GM21825 (cell line): ENCODE measurements at regions not wholly inside any gene's neighbourhood (a gene's known extent, or its start where the extent isn't known, plus 50 kb on each side); places are given as distances from the start of the nearest gene placed in this dataset.

Source experiments
- ATAC-seq: cut with Tn5 transposase; IDR thresholded peaks from one replicate; pipeline ENCODE4 v1.9.1; 2021; ENCODE audit warnings: mild to moderate bottlenecking, moderate library complexity; ENCODE audit not compliant: unreplicated experiment

GRCh38 chr1:57957576-57957975 lies 533.7 kb upstream of the DAB1 start:
- no peak for ATAC-seq

GRCh38 chr1:57951390-57951789 lies 527.5 kb upstream of the DAB1 start:
- no peak for ATAC-seq

GRCh38 chr1:57949168-57949567 lies 525.3 kb upstream of the DAB1 start:
- ATAC-seq = no peak

DNA sequence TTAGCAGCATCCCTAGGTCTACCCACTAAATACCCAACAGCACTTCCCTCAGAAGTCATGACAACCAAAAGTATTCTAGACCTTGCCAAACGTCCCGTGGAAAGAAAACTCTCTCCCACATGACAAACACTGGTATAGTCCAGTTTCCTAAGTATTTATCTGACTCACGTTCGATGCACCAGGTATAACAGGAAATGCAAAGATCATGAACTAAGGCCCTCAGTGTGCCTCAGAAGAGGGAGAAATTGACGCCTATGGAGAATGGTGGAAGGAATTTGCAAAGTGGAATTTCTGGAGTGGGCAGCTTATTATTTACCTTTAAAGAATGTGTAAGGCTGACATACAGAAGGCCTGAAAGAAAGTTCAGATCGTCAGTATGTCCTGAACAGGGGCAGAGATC lies 523.6 kb upstream of the DAB1 start:
- no peak for ATAC-seq

- ATAC-seq = no peak
These were observed 521.2 kb upstream of the DAB1 start for GRCh38 chr1:57945045-57945444.

- ATAC-seq = no peak
These were observed 519.5 kb upstream of the DAB1 start for GRCh38 chr1:57943365-57943764.

DNA sequence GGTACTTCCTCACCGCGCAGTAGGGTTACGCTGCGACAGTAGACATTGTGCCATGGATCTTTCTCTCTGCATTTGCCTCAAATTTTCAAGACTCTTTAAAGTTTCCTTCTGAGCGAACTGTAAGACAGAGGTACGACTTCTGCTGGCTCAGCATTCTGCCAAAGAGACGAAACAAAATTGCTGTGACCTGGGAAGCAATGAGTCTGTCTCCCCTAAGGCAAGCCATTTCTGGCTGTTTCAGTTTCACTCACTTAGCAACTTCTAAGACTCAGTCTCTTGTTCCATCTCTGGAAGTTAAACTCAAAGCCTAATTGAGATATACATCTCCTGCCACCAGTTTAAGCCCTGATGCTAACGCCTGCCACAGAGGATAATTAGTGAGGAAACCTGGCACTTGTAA lies 510.9 kb upstream of the DAB1 start:
- ATAC-seq = no peak

GRCh38 chr1:57927003-57927402 lies 503.1 kb upstream of the DAB1 start:
- ATAC-seq = no peak

GRCh38 chr1:57926025-57926552 lies 502.2 kb upstream of the DAB1 start:
- ATAC-seq = no peak

- ATAC-seq = no peak
These were observed 501.4 kb upstream of the DAB1 start for GRCh38 chr1:57925226-57925625.

DNA sequence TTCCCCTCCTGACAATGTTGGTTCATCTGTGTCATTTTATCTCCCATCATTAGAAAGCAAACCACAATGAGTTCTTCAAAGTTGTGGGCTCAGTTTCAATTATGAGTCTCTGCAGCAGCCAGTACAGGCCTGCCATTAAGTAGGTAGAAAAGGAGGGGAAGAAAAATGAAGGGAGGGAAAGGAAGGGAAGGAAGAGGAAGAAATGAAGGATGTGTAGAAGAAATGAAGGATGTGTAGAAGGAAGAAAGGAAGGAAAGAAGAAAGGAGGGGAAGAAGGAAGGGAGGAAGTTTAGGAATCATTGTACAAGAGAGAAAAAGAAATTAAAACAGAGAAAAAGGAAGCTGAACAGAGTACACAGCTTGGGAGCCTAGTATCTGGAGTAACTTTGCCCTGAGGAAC lies 498.3 kb upstream of the DAB1 start:
- no peak for ATAC-seq

- ATAC-seq = no peak
These were observed 492.2 kb upstream of the DAB1 start for GRCh38 chr1:57916041-57916440.

DNA sequence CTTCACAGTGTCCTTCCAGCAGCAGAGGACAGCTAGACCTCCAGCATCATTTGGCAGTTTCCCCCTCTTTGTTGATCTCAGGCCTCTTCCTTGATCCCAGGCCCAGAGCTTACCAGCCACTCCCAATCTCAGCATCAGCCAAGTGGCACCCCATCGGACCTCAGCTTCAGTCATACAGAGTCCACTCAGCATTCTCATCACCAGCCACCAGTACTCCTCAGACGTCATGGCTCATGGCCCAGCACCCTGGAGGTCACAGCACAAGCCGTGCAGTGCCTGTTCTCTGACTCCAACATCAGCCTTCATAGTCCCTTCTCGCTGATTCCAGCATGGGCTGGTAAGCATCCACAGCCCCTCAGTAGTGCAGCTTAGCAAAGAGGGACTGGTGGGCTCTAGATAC lies 487.6 kb upstream of the DAB1 start:
- ATAC-seq = no peak

DNA sequence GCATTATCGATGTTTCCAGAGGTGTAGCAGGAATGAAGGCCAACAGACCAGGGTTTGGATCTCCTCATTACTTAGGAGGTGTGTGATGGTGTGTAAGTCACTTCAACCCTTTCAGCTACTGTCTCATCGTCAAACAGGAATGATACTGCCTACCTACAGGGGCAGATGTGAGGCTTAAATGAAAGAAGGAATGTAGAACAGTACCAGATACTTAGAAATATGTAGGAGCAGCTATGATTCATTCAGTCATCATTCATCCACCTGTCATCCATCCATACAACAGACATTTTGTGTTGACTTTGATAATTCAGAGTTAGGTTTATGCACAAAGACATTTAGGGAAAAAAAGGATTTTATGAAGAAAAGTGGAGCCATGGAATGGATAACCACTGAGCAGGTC lies 486.9 kb upstream of the DAB1 start:
- ATAC-seq = no peak

DNA sequence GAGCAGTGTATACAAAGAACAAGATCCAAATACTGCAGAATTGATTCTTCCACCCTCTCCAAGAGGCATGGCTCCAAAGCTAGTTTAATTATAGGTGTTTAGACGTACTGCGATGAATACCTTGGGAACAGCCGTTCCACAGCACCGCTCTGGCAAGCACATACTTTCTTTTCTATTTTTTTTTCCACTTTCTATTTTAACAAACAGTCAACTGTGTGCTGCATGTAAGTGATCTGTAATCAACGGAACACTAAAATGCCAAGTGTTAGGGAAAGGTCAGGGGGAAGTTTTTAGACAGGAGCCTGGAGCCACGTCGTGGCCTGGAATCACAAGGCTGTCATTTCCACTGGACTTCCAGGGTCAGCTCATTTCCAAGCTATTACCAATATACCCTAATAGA lies 486.4 kb upstream of the DAB1 start:
- ATAC-seq = no peak

DNA sequence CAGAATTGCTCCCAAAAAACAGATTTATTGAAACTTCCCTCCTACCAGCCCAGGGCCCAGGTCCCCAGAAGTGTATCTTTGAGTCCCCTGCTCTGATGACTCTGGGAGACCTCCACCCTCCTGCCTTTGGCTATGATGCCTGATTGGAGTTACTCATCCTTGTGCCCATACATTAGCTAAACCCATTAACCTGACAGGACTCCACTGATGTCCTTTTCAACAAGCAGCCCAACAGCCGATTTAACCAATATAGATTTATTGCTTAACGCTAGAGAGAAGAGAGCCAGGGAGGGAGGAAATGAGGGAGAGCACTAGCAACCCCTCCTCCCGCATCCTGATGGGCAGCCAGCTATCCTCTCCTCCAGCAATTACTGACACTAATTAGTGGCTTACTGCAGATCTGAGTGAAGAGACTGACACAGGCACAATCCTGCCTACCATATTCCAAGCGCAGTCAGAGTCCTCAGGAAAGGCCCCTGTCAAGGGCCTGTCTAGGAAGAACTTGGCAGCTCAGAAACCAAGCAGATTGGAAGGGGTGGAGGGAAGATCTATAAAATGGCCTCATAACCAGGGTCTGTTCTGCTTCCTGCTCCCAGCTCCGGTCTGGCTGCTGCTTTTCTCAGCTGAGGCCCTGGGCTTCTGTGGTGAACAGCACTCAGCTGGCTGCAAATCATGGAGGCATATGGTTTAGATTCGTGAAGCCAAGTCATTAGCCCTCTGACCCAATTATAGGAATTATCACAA lies 484.5 kb upstream of the DAB1 start:
- ATAC-seq = no peak

DNA sequence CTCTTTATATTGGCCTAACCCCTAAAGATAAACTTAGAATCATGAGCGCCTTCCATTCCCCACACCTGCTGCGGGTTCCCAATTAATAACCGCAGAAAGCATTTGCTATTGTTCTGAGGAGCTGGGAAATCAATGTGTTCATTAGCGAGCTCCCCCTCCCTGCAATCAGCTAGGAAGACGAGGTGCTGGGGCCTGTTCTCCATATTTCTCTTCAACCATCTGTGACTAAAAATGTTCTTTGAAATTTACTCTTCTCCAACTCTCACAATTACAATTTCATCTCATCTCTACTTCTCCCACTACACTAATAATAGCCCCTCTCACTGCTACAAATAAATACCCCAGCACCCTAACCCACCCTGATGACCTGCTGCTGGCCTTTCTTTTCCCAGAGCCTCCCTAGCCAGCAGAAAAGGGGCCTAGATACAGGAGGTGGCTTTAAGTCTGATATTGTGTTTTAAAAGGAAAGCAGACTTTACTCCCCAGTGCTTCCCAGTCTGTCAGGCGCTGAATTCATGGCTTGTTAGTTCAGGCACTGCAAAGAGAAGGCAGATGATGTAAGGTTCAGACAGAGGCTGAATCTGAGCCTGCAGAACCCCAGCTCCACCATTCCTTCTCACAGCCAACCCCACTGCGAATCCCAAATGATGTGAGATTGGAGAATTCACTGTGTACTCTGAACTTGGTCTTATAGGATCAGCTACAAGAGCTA lies 477.5 kb upstream of the DAB1 start:
- no peak for ATAC-seq

DNA sequence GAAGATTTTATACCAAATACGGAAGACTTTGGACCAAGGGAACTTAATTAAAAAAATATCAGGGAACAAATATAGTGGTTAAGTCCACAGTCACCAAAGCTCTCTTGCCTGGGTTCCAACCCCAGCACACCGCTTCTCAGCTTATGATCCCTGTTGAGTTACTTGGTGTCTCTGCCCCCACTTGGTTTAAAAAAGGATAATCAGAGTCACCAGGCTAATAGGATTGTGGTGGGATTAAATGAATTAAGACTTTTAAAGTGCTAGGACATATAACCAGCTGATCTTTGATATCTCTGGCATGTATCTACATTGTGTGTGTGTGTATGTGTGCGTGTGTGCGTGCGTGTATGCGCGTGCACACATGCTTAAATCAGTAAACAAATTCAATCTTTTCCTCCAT lies 474.7 kb upstream of the DAB1 start:
- no peak for ATAC-seq

GRCh38 chr1:57897581-57897980 lies 473.7 kb upstream of the DAB1 start:
- ATAC-seq = no peak

DNA sequence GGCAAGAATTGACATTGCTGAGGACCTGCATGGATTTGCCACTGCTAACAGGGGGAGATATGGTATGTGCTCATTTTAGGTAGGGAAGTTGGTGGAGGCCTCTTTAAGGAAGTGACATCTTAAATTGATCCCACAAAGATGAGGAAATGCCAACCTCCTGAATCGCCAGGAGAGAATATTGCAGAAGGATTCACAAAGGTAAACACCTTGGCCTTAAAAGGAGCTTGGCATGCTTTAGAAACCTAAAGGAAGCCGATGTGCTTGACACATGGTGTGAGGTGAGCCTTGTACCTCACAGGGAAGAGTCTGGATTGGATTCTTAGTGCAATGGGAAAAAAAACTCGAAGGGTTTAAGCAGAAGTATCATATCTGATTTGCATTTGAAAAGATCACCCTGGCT lies 470.5 kb upstream of the DAB1 start:
- no peak for ATAC-seq

- no peak for ATAC-seq
These were observed 465.9 kb upstream of the DAB1 start for GRCh38 chr1:57889676-57890320.

GRCh38 chr1:57887964-57888491 lies 464.2 kb upstream of the DAB1 start:
- ATAC-seq = no peak
